ENCODE measurements at regions not wholly inside any gene's neighbourhood (a gene's known extent, or its start where the extent isn't known, plus 50 kb on each side); places are given as distances from the start of the nearest gene placed in this dataset.

- no peak for TF ChIP-seq FOXM1 (IDR thresholded peaks at IDR 0.05; ENCODE audit: borderline replicate concordance)
- no peak for TF ChIP-seq ARNT (IDR thresholded peaks at IDR 0.05)
- no peak for TF ChIP-seq BHLHE40 (IDR thresholded peaks at IDR 0.05; ENCODE audit: borderline replicate concordance)
- no peak for TF ChIP-seq HDGF (IDR thresholded peaks at IDR 0.05; ENCODE audit: borderline replicate concordance)
- TF ChIP-seq ZNF384 (IDR thresholded peaks at IDR 0.05), result no peak
- TF ChIP-seq TARDBP (IDR thresholded peaks at IDR 0.05), result no peak
- TF ChIP-seq SUZ12 (IDR thresholded peaks at IDR 0.05), result no peak
- no peak for TF ChIP-seq SP1 (IDR thresholded peaks at IDR 0.05)
- TF ChIP-seq CTBP1 (IDR thresholded peaks at IDR 0.05; ENCODE audit: borderline replicate concordance), result no peak
- no peak for TF ChIP-seq NFRKB (IDR thresholded peaks at IDR 0.05)
- TF ChIP-seq FOXK2 (IDR thresholded peaks at IDR 0.05), result no peak
- TF ChIP-seq L3MBTL2 (conservative IDR thresholded peaks at IDR 0.05), result no peak
Observed at GRCh38 chr4:117477925-117478324, 392.5 kb upstream of the TRAM1L1 start.

Data from HEK293T (cell line).